ENCODE measurements at regions not wholly inside any gene's neighbourhood (a gene's known extent, or its start where the extent isn't known, plus 50 kb on each side); places are given as distances from the start of the nearest gene placed in this dataset.

DNA sequence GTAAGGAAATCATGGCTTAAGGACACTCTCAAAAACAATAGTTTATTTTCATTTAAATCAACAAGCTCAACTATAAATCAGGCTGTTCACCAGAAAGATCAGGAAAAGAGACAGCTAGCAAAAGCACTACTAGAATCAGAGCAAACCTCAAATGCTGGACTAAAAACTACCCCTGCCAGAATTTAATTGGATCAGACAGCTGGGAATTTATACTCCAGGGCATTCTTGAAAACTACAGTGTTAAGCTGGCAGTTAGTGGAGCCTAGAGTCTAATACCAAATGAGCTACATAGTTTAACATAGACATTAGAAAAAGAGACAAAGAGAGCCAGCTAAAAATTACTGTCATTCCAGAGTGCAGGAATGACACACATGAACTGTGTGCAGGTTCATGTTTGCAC, 1016.4 kb upstream of the CRIM1 start (continued):
- TF ChIP-seq RAD51 (IDR thresholded peaks at IDR 0.05) (no peak), HCFC1 (IDR thresholded peaks at IDR 0.05; ENCODE audit: low read length) (no peak), RUNX3 (IDR thresholded peaks at IDR 0.05; ENCODE audit: low read length) (no peak), PML (IDR thresholded peaks at IDR 0.05; ENCODE audit: low read length) (no peak), PAX5 (IDR thresholded peaks at IDR 0.05; ENCODE audit: borderline replicate concordance, low read depth, low read length) (no peak), LARP7 (IDR thresholded peaks at IDR 0.05) (no peak), ZNF274 (IDR thresholded peaks at IDR 0.05; ENCODE audit: insufficient read depth, insufficient read length) (no peak), HDAC2 (IDR thresholded peaks at IDR 0.05) (no peak), SP1 (IDR thresholded peaks at IDR 0.05; ENCODE audit: low read depth, low read length) (no peak)
- TF ChIP-seq, protein P1, sequence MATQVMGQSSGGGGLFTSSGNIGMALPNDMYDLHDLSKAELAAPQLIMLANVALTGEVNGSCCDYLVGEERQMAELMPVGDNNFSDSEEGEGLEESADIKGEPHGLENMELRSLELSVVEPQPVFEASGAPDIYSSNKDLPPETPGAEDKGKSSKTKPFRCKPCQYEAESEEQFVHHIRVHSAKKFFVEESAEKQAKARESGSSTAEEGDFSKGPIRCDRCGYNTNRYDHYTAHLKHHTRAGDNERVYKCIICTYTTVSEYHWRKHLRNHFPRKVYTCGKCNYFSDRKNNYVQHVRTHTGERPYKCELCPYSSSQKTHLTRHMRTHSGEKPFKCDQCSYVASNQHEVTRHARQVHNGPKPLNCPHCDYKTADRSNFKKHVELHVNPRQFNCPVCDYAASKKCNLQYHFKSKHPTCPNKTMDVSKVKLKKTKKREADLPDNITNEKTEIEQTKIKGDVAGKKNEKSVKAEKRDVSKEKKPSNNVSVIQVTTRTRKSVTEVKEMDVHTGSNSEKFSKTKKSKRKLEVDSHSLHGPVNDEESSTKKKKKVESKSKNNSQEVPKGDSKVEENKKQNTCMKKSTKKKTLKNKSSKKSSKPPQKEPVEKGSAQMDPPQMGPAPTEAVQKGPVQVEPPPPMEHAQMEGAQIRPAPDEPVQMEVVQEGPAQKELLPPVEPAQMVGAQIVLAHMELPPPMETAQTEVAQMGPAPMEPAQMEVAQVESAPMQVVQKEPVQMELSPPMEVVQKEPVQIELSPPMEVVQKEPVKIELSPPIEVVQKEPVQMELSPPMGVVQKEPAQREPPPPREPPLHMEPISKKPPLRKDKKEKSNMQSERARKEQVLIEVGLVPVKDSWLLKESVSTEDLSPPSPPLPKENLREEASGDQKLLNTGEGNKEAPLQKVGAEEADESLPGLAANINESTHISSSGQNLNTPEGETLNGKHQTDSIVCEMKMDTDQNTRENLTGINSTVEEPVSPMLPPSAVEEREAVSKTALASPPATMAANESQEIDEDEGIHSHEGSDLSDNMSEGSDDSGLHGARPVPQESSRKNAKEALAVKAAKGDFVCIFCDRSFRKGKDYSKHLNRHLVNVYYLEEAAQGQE (IDR thresholded peaks at IDR 0.05; ENCODE audit: low read depth, low read length): no peak
- TF ChIP-seq, protein P2, sequence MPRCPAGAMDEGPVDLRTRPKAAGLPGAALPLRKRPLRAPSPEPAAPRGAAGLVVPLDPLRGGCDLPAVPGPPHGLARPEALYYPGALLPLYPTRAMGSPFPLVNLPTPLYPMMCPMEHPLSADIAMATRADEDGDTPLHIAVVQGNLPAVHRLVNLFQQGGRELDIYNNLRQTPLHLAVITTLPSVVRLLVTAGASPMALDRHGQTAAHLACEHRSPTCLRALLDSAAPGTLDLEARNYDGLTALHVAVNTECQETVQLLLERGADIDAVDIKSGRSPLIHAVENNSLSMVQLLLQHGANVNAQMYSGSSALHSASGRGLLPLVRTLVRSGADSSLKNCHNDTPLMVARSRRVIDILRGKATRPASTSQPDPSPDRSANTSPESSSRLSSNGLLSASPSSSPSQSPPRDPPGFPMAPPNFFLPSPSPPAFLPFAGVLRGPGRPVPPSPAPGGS (IDR thresholded peaks at IDR 0.05; ENCODE audit: borderline replicate concordance, insufficient read depth, low read depth, low read length, poor library complexity, severe bottlenecking): no peak
- TF ChIP-seq, protein P3, sequence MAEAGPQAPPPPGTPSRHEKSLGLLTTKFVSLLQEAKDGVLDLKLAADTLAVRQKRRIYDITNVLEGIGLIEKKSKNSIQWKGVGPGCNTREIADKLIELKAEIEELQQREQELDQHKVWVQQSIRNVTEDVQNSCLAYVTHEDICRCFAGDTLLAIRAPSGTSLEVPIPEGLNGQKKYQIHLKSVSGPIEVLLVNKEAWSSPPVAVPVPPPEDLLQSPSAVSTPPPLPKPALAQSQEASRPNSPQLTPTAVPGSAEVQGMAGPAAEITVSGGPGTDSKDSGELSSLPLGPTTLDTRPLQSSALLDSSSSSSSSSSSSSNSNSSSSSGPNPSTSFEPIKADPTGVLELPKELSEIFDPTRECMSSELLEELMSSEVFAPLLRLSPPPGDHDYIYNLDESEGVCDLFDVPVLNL (IDR thresholded peaks at IDR 0.05; ENCODE audit: low read depth, low read length): no peak

Measured in GM12878 (cell line).